HUES6 (cell line): ENCODE measurements at regions not wholly inside any gene's neighbourhood (a gene's known extent, or its start where the extent isn't known, plus 50 kb on each side); places are given as distances from the start of the nearest gene placed in this dataset.

Experiments
- H3K27ac ChIP-seq: 2 replicates; pipeline ENCODE4 v1.7.0; 2013; ENCODE audit warnings: low read depth, mild to moderate bottlenecking, low read length, inconsistent platforms
- H3K27me3 ChIP-seq: 2 replicates; pipeline ENCODE4 v1.6.1; 2013; ENCODE audit warnings: low read length; ENCODE audit not compliant: control insufficient read depth, insufficient read depth
- H3K36me3 ChIP-seq: 2 replicates; pipeline ENCODE4 v1.6.1; 2013; ENCODE audit warnings: low read length; ENCODE audit not compliant: control insufficient read depth, insufficient read depth
- H3K4me1 ChIP-seq: 2 replicates; pipeline ENCODE4 v1.6.1; 2013; ENCODE audit warnings: low read length; ENCODE audit not compliant: control insufficient read depth, insufficient read depth
- H3K4me3 ChIP-seq: 2 replicates; pipeline ENCODE4 v1.5.1; 2013; ENCODE audit warnings: low read depth, low read length
- H3K9ac ChIP-seq: one replicate; pipeline ENCODE4 v1.6.1; 2013; ENCODE audit warnings: mild to moderate bottlenecking, low read length
- H3K9me3 ChIP-seq: 2 replicates; pipeline ENCODE4 v1.6.1; 2013; ENCODE audit warnings: low read depth, low read length; ENCODE audit not compliant: control insufficient read depth, insufficient read depth

DNA sequence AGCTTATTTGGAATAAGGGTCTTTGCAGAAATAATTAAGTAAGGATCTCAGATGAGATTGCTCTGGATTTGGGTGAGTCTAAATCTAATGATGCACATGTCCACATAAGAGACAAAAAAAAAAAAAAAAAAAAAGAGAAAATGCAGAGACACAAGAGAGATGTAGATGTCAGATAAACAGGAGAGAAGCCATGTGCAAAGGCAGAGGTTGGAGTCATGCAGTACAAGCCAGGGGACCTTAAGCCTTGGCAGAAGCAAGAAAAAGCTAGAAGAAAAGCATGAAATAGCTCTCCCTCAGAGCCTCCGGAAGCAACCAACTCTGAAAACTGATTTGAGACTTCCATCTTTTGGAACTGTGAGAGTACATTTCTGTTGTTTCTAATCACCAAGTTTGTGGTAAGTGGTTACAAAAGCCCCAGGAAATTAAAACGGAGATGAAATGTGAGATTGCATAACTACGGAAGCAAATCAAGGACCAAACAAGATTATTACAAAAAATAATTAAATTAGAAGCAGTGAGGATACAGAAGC, 1304.0 kb upstream of the SEL1L start:
- H3K36me3 ChIP-seq = no peaks in the 10 kb centered on the region
- H3K27me3 ChIP-seq = no peaks in the 10 kb centered on the region
- no peaks in the 10 kb centered on the region for H3K4me1 ChIP-seq
- no peak overlapping the region for H3K4me3 ChIP-seq
- H3K27ac ChIP-seq = no peak overlapping the region
- H3K9ac ChIP-seq = no peak overlapping the region
- no peaks in the 10 kb centered on the region for H3K9me3 ChIP-seq

DNA sequence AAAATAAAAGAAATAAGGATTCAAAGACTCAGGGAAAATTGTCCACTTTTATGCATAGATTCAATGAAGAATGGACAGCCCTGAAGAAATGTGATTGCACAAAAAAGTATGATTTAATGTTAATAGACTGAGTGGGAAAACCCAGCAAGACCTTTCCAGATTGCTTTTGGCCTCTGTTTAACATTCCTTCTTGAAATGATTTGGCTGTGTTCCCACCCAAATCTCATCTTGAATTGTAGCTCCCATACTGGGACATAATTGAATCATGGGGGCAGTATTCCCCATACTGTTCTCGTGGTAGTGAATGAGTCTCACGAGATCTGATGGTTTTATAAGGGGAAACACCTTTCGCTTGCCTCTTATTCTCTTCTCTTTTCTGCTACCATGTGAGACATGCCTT, 1316.9 kb upstream of the SEL1L start:
- Histone ChIP-seq H3K4me3 (no peak overlapping the region), H3K4me1 (no peaks in the 10 kb centered on the region), H3K9ac (no peak overlapping the region), H3K27me3 (no peaks in the 10 kb centered on the region), H3K36me3 (no peaks in the 10 kb centered on the region), H3K9me3 (no peaks in the 10 kb centered on the region), H3K27ac (no peak overlapping the region)

DNA sequence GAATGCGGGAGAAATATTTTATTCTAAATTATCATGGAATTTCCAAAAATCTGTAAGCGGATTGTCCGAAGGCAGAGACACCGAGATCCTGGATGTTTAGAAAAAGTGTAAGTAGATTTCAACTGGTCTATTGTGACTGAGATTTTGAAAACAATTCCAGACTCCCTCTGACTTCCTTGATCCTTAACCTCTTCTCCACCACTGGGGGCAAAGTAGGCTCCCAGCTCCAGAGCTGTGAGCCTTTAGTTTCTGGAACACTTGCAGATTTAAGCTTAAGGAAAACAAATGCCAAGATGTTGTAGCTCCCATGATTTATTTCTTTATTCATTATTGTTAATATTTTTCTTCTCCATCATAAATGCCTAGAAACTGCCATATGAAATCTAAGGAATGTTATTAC, 1320.5 kb upstream of the SEL1L start:
- Histone ChIP-seq H3K36me3 (no peaks in the 10 kb centered on the region), H3K9me3 (no peaks in the 10 kb centered on the region), H3K4me1 (no peaks in the 10 kb centered on the region), H3K27ac (no peak overlapping the region), H3K9ac (no peak overlapping the region), H3K27me3 (no peaks in the 10 kb centered on the region), H3K4me3 (no peak overlapping the region)

DNA sequence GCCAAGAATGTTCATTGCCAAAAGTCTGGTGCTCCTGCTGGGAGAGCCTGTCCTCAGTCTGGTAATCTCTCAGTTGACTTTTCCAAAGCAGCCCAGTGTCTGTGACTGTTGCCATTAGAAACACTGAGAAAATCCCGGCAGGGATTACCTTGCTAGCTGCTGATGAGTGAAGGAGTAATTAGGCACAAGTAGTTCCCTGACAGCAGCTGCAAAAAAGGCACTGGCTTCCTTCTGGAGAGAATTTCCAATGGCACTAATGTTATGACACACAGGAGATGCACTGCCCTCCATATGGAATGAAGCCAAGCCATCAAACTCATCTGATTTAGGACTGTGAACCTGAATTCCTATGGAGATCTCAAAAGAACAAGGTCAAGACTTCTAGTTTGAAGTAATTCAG, 1321.2 kb upstream of the SEL1L start:
- Histone ChIP-seq H3K27me3 (no peaks in the 10 kb centered on the region), H3K36me3 (no peaks in the 10 kb centered on the region), H3K4me3 (no peak overlapping the region), H3K27ac (no peak overlapping the region), H3K4me1 (no peaks in the 10 kb centered on the region), H3K9me3 (no peaks in the 10 kb centered on the region), H3K9ac (no peak overlapping the region)

DNA sequence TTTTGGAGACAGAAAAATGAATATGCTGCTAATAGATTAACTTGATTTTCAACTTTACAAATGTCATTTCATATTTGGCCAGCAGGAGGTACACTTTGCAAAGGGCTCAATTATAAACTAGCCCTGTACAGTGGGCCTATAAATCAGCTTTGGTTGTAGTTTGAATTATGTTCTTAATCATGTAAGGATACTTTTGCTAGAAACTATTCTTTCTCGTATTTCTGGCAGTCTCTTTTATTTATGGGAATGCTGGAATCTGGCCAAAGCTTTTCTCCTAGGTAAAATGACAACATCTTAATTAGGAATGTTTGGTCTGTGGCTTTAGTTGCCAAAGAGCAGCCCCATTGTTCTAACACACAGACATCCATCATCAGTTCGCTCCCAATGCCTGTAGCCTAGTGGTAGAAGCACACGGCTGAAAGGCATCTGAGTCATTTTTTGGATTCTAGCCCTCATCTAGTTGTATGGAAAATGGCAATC, 1322.3 kb upstream of the SEL1L start:
- Histone ChIP-seq H3K27ac (no peak overlapping the region), H3K27me3 (no peaks in the 10 kb centered on the region), H3K9ac (no peak overlapping the region), H3K36me3 (no peaks in the 10 kb centered on the region), H3K4me3 (no peak overlapping the region), H3K4me1 (no peaks in the 10 kb centered on the region), H3K9me3 (no peaks in the 10 kb centered on the region)

DNA sequence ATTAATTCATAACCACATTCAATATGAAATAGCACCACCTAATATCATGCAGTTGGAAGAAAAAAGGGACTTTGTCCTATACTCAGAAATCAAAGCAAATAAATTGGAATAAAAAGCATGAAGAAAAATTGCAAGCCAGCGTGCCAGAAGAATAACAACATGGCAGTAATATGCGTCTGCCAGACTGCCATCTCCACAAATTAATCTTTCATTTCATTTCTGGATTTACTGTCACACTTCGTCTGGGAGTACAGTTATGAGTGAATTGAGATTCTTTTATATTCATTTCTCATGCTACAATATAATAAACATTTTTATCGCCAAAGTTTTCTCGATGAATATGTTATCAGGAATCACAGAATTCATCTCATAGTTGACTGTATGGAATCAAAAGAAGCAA, 1327.7 kb upstream of the SEL1L start:
- Histone ChIP-seq H3K9me3 (0 out of 2 replicates have a peak, but pooled peaks cover 2% of the 10 kb centered on the region), H3K27me3 (no peaks in the 10 kb centered on the region), H3K9ac (no peak overlapping the region), H3K27ac (no peak overlapping the region), H3K4me1 (no peaks in the 10 kb centered on the region), H3K4me3 (no peak overlapping the region), H3K36me3 (no peaks in the 10 kb centered on the region)

DNA sequence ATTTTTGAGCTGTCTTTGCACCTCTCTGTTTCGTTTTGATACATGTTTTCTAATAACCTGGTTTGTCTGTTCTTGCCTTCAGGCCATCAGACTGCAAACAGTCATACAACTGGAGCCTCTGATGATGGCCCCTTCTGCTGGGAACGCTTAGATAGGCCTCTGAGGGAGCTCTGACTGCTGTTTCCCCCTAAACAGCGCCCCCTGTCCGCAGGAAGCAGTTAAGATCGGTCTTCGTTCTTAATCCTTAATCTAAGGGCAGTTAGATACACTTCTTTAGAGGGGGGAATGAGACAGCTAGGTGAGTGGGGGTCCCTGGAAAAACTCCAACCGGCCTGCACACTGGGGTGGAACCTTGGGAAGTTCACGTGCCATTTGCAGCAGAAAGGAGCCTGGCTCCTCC, 1338.8 kb upstream of the SEL1L start:
- Histone ChIP-seq H3K4me3 (no peak overlapping the region), H3K9me3 (no peaks in the 10 kb centered on the region), H3K27me3 (no peaks in the 10 kb centered on the region), H3K27ac (no peak overlapping the region), H3K36me3 (no peaks in the 10 kb centered on the region), H3K9ac (no peak overlapping the region), H3K4me1 (no peaks in the 10 kb centered on the region)

DNA sequence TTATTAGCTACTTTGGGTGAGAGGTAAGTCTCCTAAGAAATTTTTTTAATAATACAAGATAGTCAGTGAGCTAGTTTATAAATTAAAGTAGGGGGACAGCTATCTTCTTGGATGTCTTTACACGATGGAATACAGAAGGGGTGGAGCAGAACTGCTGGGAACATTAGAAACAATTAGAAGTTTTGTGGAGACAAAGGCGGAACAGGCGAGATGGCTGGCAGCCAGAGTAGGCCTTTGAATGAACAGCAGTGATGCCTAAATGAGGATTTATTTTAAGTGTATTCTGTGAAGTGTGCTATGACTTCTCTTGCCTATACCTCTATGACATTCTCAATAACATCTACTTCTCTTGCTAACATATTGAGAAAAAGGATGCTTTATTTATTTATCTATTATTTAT, 1345.3 kb upstream of the SEL1L start:
- Histone ChIP-seq H3K27me3 (no peaks in the 10 kb centered on the region), H3K9me3 (no peaks in the 10 kb centered on the region), H3K9ac (no peak overlapping the region), H3K27ac (no peak overlapping the region), H3K4me1 (no peaks in the 10 kb centered on the region), H3K36me3 (no peaks in the 10 kb centered on the region), H3K4me3 (no peak overlapping the region)

DNA sequence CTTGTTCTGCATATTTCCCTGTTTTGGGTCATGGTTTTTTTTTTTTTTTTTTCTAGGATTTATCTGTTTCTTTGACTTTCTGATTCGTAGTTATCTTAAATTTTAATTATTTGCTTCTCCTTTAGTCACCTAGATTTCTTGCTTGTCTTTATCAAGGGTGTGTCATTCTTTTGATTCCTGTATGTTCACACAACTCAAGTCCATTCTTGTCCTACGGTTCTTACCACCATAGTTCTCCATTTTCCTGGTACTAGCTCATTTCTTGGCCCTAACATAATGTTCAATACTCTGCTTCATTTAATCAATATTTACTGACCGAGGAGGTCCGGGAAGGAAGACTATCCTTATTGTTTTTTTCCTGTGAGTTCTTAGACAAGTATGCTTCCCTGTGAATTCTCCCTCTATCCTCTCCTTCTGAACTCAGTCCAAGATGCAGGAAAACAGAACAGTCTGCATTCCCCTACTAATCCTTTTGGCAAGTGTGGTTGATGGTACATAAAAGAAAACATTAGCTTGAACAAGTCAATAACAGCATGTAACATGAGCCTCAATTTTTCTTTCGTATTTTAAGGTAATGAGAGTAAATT, 1346.4 kb upstream of the SEL1L start:
- H3K4me3 ChIP-seq = no peak overlapping the region
- no peaks in the 10 kb centered on the region for H3K4me1 ChIP-seq
- no peak overlapping the region for H3K9ac ChIP-seq
- H3K9me3 ChIP-seq = no peaks in the 10 kb centered on the region
- no peaks in the 10 kb centered on the region for H3K36me3 ChIP-seq
- no peaks in the 10 kb centered on the region for H3K27me3 ChIP-seq
- no peak overlapping the region for H3K27ac ChIP-seq

DNA sequence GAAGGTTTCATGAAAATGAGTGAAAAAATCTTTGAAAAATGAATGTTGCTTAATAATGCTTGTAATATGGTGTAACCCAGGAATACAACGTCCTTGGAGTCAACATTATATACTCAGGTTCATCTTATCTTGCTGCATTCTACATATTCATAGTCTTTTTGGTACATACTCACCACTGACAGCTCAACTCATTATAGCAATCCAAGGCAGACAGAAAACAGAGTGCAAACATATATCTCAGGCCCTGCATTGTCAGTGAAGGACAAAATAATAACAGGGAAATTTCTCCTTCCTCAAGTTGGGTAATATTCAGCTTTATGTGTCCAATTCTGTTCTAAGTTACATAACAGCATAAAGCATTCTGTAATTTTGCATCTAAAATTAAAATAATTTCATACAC, 1353.0 kb upstream of the SEL1L start:
- Histone ChIP-seq H3K9me3 (no peaks in the 10 kb centered on the region), H3K4me3 (no peak overlapping the region), H3K4me1 (no peaks in the 10 kb centered on the region), H3K27me3 (no peaks in the 10 kb centered on the region), H3K36me3 (no peaks in the 10 kb centered on the region), H3K27ac (no peak overlapping the region), H3K9ac (no peak overlapping the region)

DNA sequence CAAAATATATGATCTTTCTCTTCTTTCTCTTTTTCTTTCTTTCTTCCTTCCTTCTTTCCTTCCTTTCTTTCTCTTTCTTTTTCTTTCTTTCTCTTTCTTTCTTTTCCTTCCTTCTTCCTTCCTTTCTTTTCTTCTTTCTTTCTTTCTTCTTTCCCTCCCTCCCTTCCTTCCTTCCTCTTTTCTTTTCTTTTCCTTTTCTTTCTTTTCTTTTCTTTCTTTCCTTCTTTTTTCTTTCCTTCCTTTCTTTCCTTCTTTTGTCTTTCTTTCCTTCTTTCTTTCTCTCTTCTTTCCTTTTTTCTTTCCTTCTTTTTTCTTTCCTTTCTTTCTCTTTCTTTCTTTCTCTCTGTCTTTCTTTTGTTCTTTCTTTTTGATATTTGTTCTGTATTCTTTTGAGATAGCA, 1356.0 kb upstream of the SEL1L start:
- no peaks in the 10 kb centered on the region for H3K27me3 ChIP-seq
- no peak overlapping the region for H3K27ac ChIP-seq

More for the DNA sequence above, 1356.0 kb upstream of the SEL1L start:
- Histone ChIP-seq H3K9ac (no peak overlapping the region), H3K36me3 (no peaks in the 10 kb centered on the region), H3K4me1 (no peaks in the 10 kb centered on the region), H3K4me3 (no peak overlapping the region), H3K9me3 (no peaks in the 10 kb centered on the region)
